Peyer's patch (tissue), 4 donors: ENCODE measurements at regions not wholly inside any gene's neighbourhood (a gene's known extent, or its start where the extent isn't known, plus 50 kb on each side); places are given as distances from the start of the nearest gene placed in this dataset.

ENCODE experiments used
- CTCF ChIP-seq, 6 experiments: fragments of 450-650 bp in 4 of 6; fragments of 200-600 bp in 2 of 6; sonication (generic) in 1 of 6; IDR thresholded peaks; one replicate each; pipeline ENCODE4 v1.5.1; 2017 to 2019; ENCODE audit warnings: antibody characterized with exemption in 6 of 6, mild to moderate bottlenecking in 3 of 6, moderate library complexity in 1 of 6
- POLR2A ChIP-seq, 2 donors: fragments of 450-650 bp; IDR thresholded peaks; one replicate each; pipeline ENCODE4 v1.5.1; 2017; ENCODE audit warnings: antibody characterized with exemption in 2 of 2, mild to moderate bottlenecking in 2 of 2, moderate library complexity in 2 of 2

DNA sequence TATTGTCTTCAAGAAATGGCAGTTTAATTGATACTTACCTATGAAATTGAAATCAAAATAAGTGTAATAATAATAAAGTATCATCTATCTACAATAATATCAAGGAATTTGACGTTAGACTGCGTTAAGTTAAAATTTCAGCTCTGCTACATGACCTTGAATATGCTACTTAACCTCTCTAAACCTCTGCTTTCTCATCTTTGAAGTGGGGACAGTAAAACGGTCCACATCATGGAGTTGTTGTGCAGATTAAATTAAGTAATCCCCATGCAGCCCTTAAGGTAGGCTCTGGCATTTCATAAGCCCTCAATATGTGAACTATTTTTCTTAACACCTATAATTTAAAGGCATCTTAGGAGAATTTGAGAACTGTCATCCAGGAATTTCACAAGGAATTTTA is 252.4 kb upstream of the PHF14 start:
- no peak for TF ChIP-seq CTCF (IDR thresholded peaks at IDR 0.05)
- no peak for TF ChIP-seq POLR2A (IDR thresholded peaks at IDR 0.05)
